COLO668 (cell line): ENCODE measurements at regions not wholly inside any gene's neighbourhood (a gene's known extent, or its start where the extent isn't known, plus 50 kb on each side); places are given as distances from the start of the nearest gene placed in this dataset.

Experiments
- DNase-seq: peaks from one replicate; lab custom pipeline; 2025; ENCODE audit not compliant: unreplicated experiment; lab: John Stamatoyannopoulos, UW

DNA sequence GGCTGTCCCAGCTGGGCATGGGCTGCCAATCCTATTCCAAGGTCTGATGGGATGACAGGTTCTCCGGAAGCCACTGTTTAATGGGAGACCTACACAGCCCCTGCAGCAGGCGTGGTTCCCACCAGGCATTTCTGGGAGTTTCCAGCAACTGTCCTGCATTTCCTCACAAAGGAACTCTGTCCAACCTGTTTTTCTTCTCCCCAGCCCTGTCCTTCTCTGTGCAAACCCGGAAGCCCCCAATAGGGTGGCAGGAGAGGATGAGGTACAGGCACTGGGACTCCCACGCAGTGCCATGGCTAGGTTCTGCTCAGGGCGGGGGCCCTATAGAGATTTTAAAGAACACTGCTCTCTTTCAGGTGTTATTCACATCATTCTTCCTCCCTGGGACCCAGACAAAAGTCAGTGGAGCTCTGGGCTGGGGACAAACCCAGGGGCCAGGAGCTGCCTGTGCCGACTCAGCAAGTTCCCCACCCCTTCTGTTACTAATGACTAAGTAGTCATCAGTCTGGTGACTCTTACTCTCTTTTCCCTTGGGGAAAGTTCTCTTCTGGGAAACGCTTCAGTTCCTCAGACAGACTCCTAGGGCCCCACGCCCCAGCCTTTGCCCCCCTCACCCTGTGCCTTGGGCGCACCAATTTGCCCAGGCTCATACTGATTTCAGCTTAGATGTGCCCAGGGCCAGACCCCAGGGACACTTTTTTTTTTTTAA is 97.7 kb downstream of the CD47 start:
- no peak for DNase-seq

DNA sequence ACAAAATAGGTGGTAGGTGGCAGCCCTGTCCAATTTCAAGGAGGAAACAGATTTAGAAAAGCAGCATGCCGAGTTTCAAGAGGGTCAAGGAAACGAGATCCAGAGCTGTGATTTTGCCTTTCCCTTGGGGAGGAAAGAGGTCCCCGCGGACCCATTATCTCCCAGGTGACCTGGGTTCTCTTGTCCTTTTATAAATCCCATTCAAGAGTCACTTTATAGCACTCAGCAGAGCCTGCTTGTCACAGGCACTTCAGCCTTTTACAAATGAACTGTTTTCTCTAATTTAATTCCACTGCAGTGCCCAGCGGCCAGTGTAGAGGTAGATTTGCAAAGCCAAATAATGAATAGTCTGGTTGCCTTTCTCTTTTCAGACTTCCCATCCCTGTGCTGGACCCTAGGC is 99.9 kb downstream of the CD47 start:
- DNase-seq: no peak

DNA sequence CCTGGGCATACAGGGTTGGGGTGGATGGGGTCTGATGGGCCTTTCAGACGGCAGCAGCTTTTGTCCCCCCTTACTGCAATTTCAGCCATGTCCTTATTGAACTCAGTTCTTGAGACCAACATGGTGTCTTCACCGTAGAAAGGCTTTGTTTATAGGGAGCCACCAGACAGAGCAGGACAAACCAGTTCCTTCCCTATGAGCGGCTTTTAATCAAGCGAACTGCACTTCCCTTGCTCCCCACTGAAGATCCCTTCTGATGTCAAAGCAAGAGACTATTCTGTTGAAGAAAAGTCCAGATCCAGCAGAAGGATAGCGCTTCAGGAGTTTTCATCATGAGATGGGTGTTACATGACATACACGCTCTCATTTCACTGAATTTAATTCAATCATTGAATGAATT is 100.4 kb downstream of the CD47 start:
- no peak for DNase-seq

DNA sequence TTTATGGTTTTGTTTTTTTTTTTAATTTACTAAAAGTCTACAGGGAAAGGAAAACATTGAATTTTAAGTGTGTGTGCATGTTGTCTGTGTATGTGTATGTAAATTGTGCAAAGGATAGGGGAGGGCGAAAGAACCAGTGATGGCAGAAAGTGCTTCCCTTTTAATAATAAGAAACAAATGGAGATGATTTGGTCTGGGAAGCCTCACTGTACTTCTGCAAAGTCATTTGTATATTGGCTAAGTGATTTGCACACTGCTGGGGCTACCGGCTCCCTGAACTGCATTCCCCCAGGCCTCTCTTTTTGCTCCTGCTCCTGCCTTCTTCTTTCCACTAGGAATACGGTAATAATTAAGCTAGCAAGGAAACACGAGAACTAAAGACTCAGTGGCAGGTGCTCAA is 101.2 kb downstream of the CD47 start:
- no peak for DNase-seq

DNA sequence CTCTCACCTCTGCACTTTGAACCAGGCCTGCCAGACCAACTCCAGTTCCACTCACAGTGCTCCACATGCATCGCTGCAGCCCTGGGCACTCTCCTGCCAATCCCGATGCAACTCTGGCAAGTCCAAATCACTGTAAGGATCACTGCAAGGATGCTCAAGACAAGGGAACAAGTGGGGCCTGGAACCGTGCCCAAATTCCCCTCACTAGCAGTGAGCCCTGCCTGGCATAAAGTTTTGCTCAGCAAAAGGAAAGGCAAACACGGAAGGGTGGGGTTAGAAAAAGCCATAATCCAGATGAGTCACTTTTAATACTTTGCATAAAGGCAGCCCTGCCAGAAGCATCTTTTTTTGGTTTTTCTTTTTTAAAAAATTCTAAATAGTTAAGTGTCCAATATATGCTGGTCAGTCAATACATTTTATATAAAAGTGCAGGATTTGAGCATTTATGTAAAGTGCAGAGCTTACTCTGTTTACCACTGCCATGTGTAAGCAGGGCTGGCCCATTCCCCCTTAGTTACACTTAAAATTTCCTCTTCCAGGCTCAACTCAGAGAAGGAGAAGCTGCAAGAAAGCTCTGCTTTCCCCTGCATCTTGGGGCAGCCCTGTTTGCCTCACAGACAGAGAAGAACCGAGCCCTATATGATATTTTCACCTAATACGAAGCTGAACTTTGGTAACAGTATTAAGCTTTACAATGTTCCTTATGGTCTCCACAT is 102.2 kb downstream of the CD47 start:
- DNase-seq: no peak

DNA sequence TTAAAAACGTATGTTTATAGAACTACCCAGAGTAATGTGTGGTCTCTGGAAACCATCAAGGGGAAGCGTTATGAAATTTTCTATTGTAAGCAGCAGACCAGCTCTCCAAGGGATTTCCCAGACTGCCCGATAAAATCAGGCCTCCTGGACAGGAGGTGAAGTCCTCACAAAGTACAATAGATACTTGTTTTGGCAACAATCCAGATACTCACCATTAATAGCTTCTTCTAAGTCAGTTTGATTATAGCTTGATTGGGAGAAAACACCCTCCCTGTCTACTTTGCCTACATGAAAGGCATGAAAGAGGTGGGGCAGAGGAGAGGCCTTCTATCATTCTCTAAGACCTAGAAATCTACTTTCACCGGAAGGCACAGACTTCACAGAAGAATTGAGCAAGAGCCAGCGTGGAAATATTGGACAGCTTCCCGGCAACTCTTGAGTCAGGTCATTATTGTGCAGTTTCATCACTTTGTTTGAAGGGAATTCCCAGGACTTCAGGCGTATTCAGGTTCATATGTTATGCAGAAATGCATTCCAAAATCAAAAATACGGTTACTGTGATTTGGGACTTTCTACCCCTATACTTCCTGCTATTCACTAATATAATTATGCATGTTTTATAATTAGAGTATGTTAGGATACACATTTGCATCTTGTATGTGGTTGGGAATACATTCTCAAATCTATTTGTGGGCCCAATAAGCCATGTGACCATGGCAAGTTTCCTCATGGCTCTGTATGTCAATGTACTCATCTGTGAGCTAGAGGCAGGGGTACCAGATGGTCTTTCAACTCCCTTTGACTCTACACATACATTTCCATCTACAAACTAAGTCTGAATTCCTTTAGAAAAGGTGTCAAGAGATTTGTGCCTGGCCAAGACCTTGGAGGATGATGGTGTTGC is 103.5 kb downstream of the CD47 start:
- DNase-seq: no peak

DNA sequence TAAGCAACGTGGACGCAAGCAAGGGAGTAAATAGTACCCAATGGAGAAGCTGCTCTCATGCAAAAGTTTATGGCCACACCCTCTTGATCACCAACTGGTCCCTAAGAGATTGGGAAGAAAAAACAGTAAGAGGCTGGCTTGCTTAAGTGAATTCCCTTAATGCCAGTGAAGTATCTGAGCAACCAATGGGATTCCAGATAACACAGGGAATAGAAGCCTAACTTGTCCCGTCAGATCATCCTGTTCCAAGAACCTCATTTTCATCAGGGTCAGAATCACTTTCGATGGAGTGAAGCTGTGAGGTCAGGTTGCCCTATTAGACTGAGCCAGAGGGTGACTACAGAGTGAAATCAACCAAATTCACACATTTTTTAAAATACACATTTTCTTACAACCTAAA is 104.3 kb downstream of the CD47 start:
- DNase-seq: no peak

DNA sequence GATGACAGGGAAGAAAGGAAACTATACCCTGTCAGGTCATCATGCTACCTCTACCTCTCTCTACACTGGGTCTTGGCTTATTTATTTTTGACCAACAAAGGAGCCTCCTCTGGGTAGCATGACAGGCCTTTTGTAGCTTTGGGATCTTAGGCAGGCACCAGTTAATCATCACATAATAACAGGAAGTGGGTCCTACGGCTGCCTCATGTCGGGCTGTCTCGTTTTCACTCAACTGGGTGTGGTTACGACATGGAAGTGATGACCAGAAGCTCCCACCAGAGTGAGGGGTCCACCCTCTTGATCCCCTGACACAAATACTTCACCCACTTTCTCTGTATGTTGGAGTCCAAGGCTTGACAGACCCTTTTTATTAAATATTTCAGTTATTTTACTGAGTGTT is 105.3 kb downstream of the CD47 start:
- DNase-seq: no peak

DNA sequence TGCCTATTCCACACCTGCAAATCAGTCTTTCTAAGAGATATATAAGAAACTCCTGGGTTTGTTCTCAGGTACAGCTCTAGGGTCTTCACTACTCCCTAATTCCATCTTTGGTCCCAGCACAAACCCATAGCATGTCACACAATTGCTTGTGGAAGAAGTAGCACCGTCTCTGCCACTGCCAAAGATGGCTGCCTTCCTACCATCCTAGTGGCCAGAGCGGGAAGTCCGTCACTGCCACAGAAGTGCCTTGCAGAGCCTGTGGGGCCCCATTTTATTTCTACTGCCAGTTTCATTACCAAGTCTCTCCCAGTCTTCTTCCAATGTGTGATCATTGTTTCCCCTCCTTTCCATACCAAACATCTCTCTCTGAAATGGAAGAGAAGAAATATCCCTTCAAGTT is 107.6 kb downstream of the CD47 start:
- no peak for DNase-seq

DNA sequence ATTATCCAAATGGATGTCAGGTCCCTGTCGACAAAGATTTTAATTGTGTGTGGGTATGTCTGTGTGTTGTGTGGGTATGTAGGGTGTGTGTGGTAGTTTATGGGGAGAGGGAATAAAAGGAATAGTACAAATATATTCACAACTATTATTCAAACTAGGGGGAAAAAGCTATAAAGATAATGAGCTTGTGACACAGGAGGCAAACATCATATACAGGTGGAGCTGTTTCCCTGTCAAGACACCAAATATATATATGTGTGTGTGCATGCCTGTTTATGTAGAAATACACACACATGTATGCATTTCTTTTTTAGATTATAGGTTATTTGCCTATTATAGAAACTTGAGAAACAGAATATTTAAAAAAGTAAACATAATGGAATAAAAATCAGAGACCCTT is 108.7 kb downstream of the CD47 start:
- no peak for DNase-seq

DNA sequence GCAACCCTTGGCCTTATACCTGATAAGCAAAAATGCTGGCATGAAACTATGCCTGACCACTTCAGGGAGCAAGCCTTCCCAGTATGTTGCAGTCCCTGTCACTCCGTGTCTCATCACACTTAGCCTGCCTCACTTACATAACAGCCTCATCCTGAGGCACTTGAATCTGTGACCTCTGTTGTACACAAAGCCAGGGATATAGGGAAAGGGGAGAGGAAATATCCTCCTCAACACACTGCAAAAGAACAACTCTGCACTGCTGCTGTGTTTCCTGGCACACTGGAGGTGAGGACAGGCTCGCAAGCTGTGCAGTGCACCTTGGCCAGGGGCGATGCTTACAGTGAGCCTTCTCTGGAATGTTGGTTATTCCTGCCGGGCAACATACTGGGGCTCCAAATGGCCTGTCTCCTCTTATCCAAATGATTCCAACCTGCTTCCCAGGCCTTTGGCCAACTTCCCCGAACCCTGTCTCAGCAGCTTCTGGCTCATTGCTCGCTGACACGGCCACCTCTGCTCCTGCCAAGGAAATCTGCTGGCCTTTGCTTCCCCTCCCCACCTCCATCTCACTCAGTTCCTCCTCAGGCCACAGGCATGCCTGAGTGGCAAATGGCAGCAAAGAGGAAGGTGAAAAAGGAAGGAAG is 109.2 kb downstream of the CD47 start:
- no peak for DNase-seq

DNA sequence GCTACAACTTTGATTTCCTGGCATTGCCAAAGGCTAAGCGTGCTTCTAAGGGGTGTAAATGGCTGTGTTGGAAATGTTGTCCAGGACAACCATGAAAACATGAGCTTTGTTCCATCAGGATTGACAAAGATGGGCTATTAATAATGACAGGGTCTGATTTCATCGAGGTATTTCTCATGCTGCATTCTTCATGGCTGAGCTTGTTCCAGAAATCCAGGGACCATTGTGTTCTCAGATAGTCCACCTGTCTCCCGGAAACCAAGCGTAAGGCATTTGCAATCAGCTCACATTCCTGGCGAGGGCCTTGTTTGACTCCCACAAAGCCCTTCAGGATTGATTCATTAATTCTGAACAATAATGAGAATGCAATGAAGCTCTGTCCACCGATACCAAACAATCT is 111.3 kb downstream of the CD47 start:
- no peak for DNase-seq

DNA sequence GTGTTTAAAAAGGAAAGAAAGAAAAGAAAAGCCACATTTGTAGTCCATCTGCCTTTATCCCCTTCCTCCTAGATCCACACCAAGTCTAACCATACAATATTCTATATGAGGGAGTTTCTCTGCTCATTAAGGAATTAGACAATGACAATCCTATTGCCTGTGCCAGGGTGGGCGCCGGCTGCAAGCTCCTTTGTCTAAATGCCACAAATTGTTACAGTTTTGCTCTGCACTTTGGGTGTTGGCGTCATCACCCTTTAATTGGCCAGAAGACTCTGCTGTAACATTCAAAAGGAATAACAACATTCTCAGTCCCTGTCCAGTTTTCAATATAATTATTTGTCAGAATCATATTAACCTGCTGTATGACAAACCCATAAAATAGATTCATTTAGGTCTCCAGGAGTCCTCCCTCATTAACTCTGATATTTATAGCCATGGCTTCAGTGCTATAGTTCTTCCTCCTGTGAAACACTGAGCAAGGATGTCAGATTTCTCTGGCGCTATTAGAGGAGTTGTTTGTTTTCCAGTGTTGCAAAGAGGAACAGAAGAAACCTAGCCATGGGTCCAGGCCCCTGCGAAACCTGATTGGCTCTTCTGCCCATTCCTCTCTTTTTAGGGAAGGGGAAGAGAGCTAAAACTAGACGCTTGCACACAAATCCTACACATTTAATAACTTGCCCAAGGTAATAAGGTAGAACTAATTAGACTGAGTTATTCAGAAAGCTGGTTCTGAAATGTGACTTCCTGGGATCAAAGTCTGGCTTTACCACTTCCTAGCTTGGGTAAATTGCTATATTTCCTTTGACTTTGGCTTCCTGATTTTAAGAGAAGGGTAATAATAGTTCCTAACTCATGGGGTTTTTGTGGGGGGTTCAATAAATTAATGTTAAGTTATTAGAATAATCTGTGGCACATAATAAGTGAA is 112.4 kb downstream of the CD47 start:
- DNase-seq: no peak

DNA sequence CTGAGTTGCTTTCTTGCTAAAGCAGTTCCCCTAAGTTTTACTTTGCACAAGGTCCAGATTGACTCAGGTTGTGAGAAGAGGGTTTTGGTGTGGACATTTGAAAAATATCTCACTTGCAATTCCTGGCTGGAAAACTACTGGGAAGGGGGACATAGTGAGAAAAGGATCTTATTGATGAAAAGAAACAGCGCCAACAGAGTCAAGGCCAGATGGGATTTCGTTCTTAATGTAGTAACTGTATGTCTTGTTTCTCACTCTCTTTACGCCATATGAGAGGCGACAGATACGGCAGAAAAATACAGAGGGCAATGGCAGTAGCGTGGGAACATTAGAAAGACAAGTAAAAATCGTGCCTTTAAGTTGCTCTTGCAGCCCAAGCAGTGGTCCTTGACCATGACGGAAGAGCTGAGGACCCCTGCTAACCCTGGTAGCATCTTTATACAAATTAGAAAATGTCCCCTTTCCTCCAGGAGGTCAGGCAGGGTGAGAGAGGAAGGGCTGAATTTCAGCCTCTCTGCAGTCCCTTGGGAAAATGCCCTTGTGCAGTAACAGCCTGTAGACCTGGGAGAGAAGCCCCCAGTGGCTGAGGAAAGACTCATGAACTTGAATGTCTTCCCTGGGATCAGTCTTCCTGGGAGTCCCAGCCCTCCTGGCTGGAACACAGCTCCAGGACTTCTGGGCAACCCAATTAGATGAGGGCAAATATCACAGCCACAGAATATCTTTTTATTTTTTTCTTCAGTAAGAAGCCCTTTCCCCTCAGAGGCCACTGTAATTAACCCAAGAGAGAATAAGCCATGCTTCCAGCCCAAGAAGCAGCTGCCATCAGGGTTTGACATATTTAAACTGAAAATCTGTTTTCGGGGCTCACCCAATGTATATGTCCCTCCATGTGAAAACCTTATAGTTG is 113.4 kb downstream of the CD47 start:
- no peak for DNase-seq

DNA sequence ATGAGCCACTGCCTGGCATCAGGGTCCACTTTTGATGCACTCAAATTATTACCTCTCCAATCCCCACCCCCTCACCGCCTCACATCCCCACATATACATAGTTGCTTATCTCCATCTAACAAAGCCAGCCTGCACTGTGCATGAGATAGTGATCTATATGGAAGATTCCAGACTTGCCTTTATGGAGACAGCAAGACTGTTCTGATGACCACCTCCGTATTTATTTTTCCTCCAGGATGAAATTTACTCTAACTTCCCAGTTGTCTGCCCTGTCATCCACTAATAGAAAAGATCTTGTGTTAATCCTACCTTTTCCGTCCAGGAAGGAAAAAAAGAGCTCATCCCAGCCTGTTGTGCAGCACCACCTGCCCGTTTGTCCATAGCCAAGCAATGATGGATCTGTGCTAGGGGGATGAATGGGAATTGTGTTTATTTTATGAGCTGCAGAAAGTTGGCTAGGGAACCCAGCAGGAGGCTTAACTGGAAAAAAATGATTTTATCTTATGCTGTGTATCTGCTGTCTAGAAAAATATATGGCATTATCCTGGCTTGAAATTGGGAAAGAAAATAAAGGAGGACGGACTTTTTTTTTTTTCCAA is 114.5 kb downstream of the CD47 start:
- DNase-seq: no peak

DNA sequence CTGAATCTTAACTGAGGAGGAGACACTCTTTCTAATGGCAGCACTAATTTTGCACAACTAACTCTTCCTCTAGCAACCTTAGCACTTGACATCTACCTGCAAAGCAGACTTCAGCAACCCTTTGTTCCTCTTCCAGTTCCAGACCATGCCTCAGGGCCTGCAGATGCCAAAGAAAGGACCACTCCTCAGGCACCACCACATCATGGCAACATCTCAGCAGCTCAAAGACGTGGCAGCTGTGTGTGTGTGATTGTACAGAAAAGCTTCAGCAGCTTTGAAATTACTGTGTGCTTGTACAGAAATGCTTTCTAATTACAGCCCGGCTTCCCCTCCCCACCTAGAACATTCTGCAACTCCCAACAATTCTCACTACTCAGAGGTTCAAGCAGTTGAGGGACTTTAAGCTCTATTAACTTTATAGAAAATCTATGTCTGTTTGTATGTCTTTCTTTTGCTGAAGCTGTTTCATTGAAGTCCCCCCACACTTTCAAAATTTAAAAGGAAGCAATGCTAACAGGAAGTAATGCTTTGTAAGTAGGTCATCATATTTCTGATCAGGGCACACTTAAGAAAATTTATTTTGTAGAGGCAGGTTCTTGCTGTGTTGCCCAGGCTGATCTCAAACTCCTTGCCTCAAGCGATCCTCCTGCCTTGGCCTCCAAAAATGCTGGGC is 115.2 kb downstream of the CD47 start:
- DNase-seq: no peak

DNA sequence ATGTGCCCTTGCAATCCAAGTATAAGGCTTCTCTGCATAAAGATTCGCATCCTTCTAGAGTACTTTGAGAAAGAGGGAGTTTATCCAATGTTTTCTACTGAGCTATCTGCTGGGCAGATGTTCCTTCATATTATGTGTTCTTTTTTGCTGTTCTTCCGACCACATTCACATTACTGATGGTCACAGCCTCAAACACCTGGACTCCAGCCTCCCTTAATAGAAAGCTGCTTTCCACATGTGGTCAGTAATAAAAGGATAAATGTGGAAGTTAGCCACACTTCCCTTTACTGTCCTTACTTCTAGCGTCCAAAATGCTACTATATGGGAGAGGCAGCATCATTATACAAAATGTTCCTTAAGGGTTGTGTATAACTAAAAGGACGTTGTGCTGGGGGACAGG is 116.9 kb downstream of the CD47 start:
- no peak for DNase-seq

DNA sequence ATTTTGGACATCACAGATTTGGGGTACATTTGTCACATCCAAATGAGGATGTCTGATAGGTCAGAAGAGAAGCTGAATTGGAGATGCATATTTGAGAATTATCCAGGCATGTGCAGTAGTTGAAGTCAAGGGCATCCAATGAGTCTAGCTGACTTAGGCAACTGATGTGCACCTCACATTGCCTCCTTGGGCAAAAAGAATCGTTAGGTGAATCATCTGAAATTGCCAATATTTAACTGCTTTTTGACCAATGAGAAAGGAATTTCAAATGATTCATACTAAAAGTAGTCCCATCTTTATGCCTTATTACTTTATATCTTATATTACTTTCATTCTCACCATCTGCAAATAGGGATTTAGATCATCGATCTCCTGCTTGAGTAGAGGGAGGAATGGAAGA is 117.7 kb downstream of the CD47 start:
- no peak for DNase-seq
